ENCODE measurements at regions not wholly inside any gene's neighbourhood (a gene's known extent, or its start where the extent isn't known, plus 50 kb on each side); places are given as distances from the start of the nearest gene placed in this dataset.

GRCh38 chr9:534886-535285 is 306.6 kb upstream of the DMRT1 start:
- TF ChIP-seq CTCF (IDR thresholded peaks at IDR 0.05) (no peak), POLR2A (IDR thresholded peaks at IDR 0.05) (no peak)
